Upper lobe of right lung (tissue), 1 donor: ENCODE measurements at regions not wholly inside any gene's neighbourhood (a gene's known extent, or its start where the extent isn't known, plus 50 kb on each side); places are given as distances from the start of the nearest gene placed in this dataset.

ENCODE experiments used
- ATAC-seq: fragments of 200-7000 bp; cut with Tn5 transposase; one replicate; pipeline ENCODE4 v1.9.1; 2020; ENCODE audit warnings: mild to moderate bottlenecking, moderate library complexity
- DNase-seq: peaks from one replicate; pipeline ENCODE4 v3.0.0-alpha.2; 2020
- H3K27ac ChIP-seq: fragments of 200-600 bp; one replicate; pipeline ENCODE4 v1.8.0; 2022
- H3K27me3 ChIP-seq: fragments of 200-600 bp; one replicate; pipeline ENCODE4 v1.8.0; 2022; ENCODE audit warnings: mild to moderate bottlenecking
- H3K36me3 ChIP-seq: fragments of 200-600 bp; one replicate; pipeline ENCODE4 v1.8.0; 2022
- H3K4me1 ChIP-seq: fragments of 200-600 bp; one replicate; pipeline ENCODE4 v1.8.0; 2022
- H3K4me3 ChIP-seq: fragments of 200-600 bp; one replicate; pipeline ENCODE4 v1.8.0; 2022; ENCODE audit warnings: mild to moderate bottlenecking
- H3K9me3 ChIP-seq: fragments of 200-600 bp; one replicate; pipeline ENCODE4 v1.8.0; 2022
- intact Hi-C: fragments of 100-400 bp; cut with DNase I; formaldehyde crosslinking; loops from one replicate; pipeline ENCODE4 v1.11.0; 2022
- TF ChIP-seq, protein P1 (sequence below): fragments of 200-600 bp; IDR thresholded peaks from one replicate; pipeline ENCODE4 v1.8.0; 2022; ENCODE audit warnings: antibody characterized with exemption
- donor health status: DM: no; HTN: yes; CAD: no; lungs with severe emphysema.

DNA sequence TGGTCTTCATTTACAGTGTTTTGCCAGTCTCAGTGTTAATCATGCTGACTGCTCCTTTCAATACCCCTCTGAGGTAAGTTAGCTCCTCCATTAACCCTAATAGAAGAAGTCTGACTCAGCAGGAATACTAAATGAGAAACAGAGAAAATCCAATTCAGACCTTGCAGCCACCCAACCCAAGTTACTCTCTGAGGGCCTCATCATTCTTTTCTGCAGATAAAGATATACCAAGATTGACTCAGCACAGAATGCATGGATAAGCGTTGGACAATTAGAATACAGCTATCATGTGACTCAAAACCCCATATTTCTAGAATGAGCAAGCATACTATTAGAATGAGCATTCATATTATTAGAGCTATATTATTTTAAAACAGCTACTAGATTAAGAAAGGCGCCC, 389.1 kb upstream of the SGO1 start:
- Histone ChIP-seq H3K4me1 (no peaks in the 10 kb centered on the region), H3K27ac (no peak overlapping the region), H3K27me3 (no peaks in the 10 kb centered on the region), H3K4me3 (no peak overlapping the region), H3K36me3 (no peaks in the 10 kb centered on the region), H3K9me3 (no peaks in the 10 kb centered on the region)
- ATAC-seq: no peak
- TF ChIP-seq, protein P1, sequence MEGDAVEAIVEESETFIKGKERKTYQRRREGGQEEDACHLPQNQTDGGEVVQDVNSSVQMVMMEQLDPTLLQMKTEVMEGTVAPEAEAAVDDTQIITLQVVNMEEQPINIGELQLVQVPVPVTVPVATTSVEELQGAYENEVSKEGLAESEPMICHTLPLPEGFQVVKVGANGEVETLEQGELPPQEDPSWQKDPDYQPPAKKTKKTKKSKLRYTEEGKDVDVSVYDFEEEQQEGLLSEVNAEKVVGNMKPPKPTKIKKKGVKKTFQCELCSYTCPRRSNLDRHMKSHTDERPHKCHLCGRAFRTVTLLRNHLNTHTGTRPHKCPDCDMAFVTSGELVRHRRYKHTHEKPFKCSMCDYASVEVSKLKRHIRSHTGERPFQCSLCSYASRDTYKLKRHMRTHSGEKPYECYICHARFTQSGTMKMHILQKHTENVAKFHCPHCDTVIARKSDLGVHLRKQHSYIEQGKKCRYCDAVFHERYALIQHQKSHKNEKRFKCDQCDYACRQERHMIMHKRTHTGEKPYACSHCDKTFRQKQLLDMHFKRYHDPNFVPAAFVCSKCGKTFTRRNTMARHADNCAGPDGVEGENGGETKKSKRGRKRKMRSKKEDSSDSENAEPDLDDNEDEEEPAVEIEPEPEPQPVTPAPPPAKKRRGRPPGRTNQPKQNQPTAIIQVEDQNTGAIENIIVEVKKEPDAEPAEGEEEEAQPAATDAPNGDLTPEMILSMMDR: no peak
- intact Hi-C loops: no loop called here
- no peak for DNase-seq

DNA sequence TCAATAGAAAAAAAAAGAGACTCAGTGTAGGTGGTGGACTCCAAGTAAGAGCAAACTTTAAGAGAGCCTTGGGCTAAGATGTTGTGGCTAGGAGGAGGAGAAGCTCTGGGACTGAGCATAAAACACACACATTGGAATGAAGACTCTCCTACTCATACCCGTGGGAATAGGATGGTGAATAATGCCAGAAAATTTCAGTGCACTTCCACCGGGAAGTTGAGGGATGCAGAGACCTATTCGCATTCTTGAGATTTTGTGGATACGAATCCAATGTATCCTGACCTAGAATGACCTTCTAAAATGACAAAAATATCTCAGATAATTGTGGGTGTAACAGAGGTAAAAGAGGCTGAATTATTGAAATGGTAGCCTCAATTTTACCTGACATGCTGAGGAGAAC, 388.7 kb upstream of the SGO1 start:
- H3K36me3 ChIP-seq: no peaks in the 10 kb centered on the region
- ATAC-seq: no peak

DNA sequence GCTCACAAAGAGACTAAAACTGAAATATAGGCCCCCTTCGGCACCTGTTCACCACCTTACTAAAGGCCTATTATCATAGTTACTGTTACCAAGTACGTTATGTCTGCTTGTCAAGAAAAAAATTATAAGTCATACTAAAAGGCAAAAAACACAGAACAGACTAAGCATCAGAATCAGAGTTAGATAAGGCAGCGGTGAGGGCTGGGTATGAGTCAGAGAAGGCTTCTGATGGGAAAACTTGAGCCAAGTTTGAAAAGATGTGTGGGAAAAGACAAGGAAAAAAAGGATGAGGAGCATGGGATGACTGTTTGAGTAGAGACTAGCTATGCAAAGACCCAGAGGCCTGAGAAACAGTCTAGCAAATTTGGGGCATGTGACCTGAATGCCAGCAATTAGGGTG, 387.2 kb upstream of the SGO1 start:
- no peaks in the 10 kb centered on the region for H3K9me3 ChIP-seq
- H3K4me3 ChIP-seq: no peak overlapping the region
- H3K4me1 ChIP-seq: no peaks in the 10 kb centered on the region
- H3K36me3 ChIP-seq: no peaks in the 10 kb centered on the region
- DNase-seq (no peak), ATAC-seq (no peak)
- TF ChIP-seq, protein P1: no peak
- intact Hi-C loops: no loop called here
- no peaks in the 10 kb centered on the region for H3K27me3 ChIP-seq
- no peak overlapping the region for H3K27ac ChIP-seq

More for the DNA sequence above, 388.7 kb upstream of the SGO1 start:
- Histone ChIP-seq H3K4me3 (no peak overlapping the region), H3K27ac (no peak overlapping the region), H3K27me3 (no peaks in the 10 kb centered on the region), H3K9me3 (no peaks in the 10 kb centered on the region), H3K4me1 (no peaks in the 10 kb centered on the region)
- TF ChIP-seq, protein P1: no peak
- no peak for DNase-seq
- intact Hi-C loops: no loop called here

DNA sequence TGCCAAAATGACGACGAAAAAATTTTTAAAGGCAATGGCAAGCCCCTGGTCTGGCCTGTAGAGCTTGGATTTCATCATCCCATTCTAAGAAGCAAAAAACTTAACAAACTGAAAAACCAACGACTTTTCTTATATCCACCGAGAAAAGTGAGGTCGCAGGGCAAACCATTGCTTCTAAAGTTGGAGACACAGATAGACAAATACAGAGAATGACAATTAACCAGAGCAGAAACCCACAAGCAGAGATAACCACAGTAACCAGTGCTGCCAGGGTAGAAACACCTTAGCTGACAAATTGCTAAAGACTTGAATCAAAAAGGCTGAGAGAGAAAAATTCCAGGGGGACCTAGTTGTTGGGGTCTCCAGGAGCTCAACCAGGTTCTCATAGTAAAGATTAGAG, 386.5 kb upstream of the SGO1 start:
- Histone ChIP-seq H3K27ac (no peak overlapping the region), H3K4me1 (no peaks in the 10 kb centered on the region), H3K4me3 (no peak overlapping the region), H3K9me3 (no peaks in the 10 kb centered on the region), H3K27me3 (no peaks in the 10 kb centered on the region), H3K36me3 (no peaks in the 10 kb centered on the region)
- TF ChIP-seq, protein P1: no peak
- DNase-seq: no peak
- intact Hi-C loops: no loop called here
- ATAC-seq: no peak

DNA sequence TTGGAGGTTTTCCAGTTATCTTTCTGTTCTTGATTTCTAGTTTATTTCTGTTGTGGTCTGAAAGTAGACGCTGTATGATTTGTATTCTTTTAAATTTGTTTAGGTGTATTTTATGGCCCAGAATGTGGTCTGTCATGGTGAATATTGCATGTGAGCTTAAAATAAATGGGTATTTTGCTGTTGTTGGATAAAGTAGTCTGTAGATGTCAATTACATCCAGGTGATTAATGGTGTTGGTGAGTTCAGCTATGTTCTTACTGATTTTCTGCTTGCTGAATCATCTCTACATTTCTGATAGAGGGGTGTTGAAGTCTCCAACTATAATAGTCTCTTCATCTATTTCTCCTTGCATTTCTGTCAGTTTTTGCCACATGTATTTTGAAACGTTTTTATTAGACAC, 383.3 kb upstream of the SGO1 start:
- Histone ChIP-seq H3K9me3 (no peaks in the 10 kb centered on the region), H3K27ac (no peak overlapping the region), H3K27me3 (no peaks in the 10 kb centered on the region), H3K4me3 (no peak overlapping the region), H3K36me3 (no peaks in the 10 kb centered on the region), H3K4me1 (no peaks in the 10 kb centered on the region)
- TF ChIP-seq, protein P1: no peak
- no peak for ATAC-seq
- DNase-seq: no peak
- intact Hi-C loops: no loop called here

DNA sequence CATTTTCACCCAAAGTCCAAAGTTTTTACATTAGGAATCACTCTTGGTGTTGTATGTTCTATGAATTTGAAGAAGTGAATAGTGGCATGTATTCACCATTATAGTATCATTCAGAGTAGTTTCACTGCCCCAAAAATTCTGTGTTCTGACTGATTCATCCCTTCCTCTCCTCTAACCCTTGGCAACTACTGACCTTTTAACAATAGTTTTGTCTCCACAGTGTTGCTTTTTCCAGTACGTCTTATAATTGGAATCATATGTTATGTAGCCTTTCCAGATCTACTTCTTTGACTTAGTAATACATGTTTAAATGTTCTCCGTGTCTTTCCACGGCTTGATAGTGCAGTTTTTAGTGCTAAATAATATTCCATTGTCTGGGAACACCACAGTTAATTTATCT, 379.0 kb upstream of the SGO1 start:
- Histone ChIP-seq H3K27ac (no peak overlapping the region), H3K27me3 (no peaks in the 10 kb centered on the region), H3K4me1 (no peaks in the 10 kb centered on the region), H3K4me3 (no peak overlapping the region), H3K36me3 (no peaks in the 10 kb centered on the region), H3K9me3 (no peaks in the 10 kb centered on the region)
- TF ChIP-seq, protein P1: no peak
- DNase-seq: no peak
- no peak for ATAC-seq
- intact Hi-C loops: no loop called here
